GM12873 (cell line): ENCODE measurements at regions not wholly inside any gene's neighbourhood (a gene's known extent, or its start where the extent isn't known, plus 50 kb on each side); places are given as distances from the start of the nearest gene placed in this dataset.

Source experiments
- CTCF ChIP-seq: IDR thresholded peaks from 2 replicates; pipeline ENCODE4 v1.5.1; 2012; ENCODE audit warnings: low read depth, mild to moderate bottlenecking, moderate library complexity, low read length, control low read depth; ENCODE audit not compliant: insufficient read depth; ENCODE audit errors: missing control alignments

DNA sequence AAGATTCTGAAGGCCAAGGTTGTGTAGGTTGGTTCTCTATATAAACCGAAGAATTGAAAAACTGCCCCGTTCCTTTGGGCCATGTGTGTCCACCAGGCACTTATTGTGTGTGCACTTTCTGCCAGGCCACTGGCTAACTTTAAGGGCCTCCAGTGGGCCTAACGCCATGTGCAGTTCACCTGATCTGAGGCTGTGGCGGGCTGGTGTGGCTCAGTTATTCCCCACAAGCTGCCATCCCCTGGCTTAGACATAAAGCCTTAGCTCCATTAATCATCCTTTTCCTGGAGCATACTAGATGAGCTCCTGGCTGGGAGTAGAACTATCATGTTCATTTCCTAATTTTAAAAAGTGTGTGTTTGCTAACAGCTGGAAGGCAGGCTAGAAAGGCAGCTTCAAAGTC is 304.1 kb upstream of the TNP1 start:
- TF ChIP-seq CTCF = no peak

DNA sequence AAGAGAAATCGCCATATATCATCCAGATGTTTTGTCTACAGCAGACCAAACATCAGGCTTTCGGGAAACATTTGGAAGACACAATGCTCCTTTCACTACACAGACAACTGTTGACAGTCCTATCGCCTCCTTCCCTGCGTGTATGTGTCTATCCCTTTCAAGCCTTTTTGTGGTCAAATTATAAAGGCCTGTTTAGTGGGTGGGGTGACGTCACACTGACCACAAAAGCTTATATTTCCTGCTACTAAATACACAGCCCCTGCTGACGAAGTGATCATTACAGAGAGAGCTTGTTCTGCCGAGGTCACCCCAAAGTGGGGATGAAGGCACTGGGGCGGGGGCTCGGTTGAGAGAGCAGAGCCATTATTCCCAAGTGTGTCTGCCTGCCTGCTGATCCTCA is 302.7 kb upstream of the TNP1 start:
- no peak for TF ChIP-seq CTCF

DNA sequence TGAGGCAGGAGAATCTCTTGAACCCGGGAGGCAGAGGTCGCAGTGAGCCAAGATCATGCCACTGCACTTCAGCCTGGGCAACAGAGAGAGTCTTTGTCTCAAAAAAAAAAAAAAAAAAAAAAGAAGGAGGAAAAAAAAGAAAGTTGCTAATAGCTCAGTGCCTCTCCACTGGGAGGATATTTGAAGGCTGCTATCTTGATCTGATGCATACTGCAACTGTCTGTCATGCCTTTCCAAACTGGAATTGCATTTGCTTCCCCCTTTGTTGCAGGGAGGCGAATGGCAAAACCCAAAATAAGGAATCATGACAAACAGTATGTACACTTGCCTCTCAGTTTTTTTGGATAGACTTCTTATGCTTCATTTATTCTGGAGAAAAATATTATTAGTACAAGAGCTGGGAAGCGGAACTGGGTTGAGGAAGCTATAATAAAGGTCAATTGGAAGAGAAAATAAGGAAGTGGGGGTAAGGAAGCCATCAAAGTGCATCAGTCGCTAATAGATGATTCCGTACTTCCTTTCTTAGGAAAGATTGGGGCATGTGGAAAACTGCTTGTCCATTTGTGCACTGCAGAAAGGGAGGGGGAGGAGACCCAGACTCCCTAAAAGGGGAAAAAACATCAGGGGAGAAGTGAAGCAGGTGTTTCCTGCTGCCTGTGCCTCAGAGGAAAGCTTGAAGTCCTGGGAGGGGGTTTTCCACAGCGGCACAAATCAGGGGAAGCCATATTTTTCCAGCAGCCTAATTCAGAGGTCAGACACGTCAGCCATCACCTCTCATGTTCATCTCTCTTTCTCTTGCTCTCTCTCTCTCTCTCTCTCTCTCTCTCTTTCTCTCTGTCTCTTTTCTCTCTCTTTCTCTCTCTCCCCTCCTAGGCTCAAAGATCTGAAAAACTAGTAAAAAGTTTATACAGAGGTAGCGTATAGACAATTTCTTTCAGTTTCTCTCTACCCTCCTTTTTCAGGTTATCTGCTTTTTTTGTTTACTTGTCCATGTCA is 301.4 kb upstream of the TNP1 start:
- no peak for TF ChIP-seq CTCF

- no peak for TF ChIP-seq CTCF
These were observed 300.4 kb upstream of the TNP1 start for GRCh38 chr2:217160103-217160743.

DNA sequence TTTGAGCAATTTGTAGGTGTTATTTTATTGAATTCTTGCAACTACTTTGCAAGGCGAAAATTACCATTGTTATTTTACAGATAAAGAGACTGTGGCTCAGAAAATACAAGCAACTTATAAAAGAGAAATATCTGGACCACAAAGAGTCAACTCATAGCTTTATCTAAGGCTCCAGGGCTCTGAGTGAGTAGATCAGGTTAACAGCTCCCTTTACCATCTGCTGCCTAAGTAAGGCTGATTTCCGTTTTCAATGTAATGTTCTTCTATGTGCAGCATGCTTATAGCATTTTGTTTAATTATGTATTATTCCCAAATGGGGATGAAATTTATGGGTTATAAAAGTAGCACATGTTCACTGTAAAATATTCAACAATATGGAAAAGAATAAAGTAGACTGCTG is 299.1 kb upstream of the TNP1 start:
- no peak for TF ChIP-seq CTCF

DNA sequence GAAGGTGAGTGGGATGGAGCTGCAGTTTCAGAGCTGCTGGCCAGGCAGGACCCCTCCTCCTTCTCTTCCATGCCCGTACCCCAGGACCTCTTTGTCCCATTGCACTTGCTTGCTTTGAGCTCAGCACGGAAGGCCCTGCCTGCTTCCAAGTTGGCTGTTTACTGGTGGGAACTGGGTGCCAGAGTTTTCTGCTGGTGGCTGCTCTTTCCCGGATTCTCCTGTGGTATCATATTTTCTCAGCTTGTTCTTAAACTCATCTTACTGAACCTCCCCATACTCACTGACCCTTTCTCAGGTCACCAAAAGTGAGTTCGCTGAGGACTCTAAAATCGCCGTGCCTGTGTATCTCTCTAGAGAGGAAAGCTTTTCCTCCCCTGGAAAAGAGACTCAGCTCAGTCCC is 297.7 kb upstream of the TNP1 start:
- no peak for TF ChIP-seq CTCF

DNA sequence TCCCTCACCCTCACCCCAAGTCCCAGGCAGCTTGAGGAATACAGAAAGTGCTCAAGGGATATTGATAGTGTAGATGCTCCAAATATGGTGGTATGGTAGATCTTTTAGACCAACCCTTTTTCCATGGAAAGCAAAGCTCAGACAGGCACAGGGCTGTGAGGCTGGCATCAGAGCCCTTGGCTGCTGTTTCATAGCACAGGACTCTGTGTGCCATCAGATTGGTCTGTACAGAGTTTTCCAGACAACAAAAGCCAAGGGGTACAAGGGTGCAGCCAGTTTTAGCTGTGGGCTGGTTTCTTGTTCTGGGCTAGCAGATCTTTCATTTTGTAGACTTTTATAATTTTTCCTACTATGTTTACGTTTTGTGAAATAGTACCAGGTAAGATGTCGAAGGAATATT is 296.9 kb upstream of the TNP1 start:
- no peak for TF ChIP-seq CTCF
